ENCODE measurements at regions not wholly inside any gene's neighbourhood (a gene's known extent, or its start where the extent isn't known, plus 50 kb on each side); places are given as distances from the start of the nearest gene placed in this dataset.

DNA sequence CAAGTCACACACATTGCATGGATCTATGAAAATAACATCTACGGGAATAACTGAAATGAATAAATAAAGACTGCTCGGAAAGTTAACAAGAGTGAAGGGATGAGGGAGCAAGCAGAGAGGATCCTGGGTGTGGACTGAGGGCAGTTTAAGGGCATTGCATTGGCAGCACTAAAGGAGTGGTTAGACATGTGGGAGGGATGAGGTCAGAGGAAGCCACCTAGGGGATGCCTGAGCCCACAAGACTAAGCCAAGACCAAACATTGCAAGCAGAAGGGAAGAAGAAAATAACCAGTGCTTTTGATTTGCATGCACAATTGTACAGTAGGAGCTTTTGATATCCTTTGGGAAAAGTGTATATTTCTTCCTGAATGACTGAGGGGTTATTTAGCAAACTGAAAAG lies 106.1 kb downstream of the MSL3 start:
- H3K27ac Mint-ChIP-seq: no peak overlapping the region
- no peak overlapping the region for H3K27ac ChIP-seq (ENCODE audit: low read length in 2 of 2)
- H3K4me1 Mint-ChIP-seq: no peaks in the 10 kb centered on the region
- ATAC-seq (ENCODE audit: low read depth) (no peak), DNase-seq (no peak)
- intact Hi-C loops (cut with micrococcal nuclease): no loop called here
- H3K4me1 ChIP-seq (ENCODE audit: control insufficient read depth in 2 of 2, insufficient read depth in 2 of 2, low read length in 2 of 2): no peaks in the 10 kb centered on the region
- no peaks in the 10 kb centered on the region for H3K36me3 ChIP-seq (replicated peaks in 1 of 2; ENCODE audit: control extremely low read depth in 1 of 2, control insufficient read depth in 1 of 2, extremely low read depth in 1 of 2, insufficient read depth in 2 of 2, low read length in 1 of 2)
- 100% methylated on average over 2 of the region's 2 CpGs for WGBS (ENCODE audit: insufficient coverage)
- no peak overlapping the region for H3K9ac ChIP-seq (ENCODE audit: low read length)
- CTCF ChIA-PET: no interaction called here
- H3K9me3 Mint-ChIP-seq (ENCODE audit: insufficient read depth): no peaks in the 10 kb centered on the region
- no peaks in the 10 kb centered on the region for H3K79me2 ChIP-seq (ENCODE audit: control insufficient read depth, insufficient read depth, low read length)
- H4K20me1 ChIP-seq (ENCODE audit: control insufficient read depth, insufficient read depth, low read length, poor library complexity, severe bottlenecking): no peaks in the 10 kb centered on the region
- H3K4me3 ChIP-seq (ENCODE audit: control extremely low read depth in 1 of 5, extremely low read depth in 1 of 5, insufficient read depth in 1 of 5, low read depth in 2 of 5, low read length in 4 of 5): no peak overlapping the region
- POLR2A ChIA-PET: no interaction called here
- no peak overlapping the region for H3K4me3 Mint-ChIP-seq
- H3K27me3 ChIP-seq (replicated peaks in 1 of 4; ENCODE audit: control extremely low read depth in 1 of 4, control insufficient read depth in 3 of 4, insufficient read depth in 4 of 4, low read length in 3 of 4): no peaks in the 10 kb centered on the region
- no peak for TF ChIP-seq EZH2 (IDR thresholded peaks at IDR 0.05; ENCODE audit: borderline replicate concordance, insufficient read depth, low read depth, low read length, poor library complexity, severe bottlenecking)
- H3K9me3 ChIP-seq (ENCODE audit: control extremely low read depth in 1 of 3, control insufficient read depth in 2 of 3, insufficient read depth in 1 of 3, low read length in 2 of 3): no peaks in the 10 kb centered on the region
- H2AFZ ChIP-seq (ENCODE audit: insufficient read depth, low read depth, low read length, poor library complexity, severe bottlenecking): no peak overlapping the region
- no peak overlapping the region for H3K4me2 ChIP-seq (replicated peaks; ENCODE audit: low read depth, low read length, poor library complexity, severe bottlenecking)
- H3K27me3 Mint-ChIP-seq: no peaks in the 10 kb centered on the region

DNA sequence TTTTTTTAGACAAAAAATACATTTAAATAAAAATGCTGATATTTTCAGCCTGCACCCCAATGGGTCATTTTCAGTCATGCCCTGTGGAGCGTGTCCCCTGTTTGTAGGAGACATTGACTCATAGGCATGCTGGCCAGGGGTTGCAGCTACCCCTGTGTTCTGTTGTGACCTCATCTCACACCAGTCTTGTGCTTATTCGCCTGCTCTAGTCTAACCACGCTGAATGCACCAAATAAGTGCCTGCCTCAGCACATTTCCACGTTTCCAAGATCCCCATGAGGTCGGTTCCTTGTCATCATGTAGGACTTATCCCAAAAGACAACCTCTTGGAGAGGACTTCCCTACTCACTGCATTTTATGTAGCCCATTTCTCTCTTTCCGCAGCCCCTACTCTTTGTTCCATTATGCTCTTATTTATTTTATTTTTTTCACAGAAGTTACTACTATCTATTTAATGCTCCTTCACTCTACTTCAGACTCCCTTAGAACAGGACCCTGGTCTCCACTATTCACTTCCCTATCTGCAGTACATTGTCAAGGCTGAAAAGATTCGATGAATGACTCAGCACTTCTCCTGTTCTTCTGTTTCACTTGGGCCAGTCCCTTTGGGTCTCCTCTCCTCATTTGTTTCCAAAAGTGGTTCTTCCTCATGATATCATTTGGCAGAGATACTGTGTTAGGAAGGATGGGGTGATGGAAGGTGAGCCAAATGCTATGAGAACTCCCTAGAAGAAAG lies 109.7 kb downstream of the MSL3 start:
- WGBS (ENCODE audit: insufficient coverage): 82% methylated on average over 4 of the region's 7 CpGs
- Histone ChIP-seq H3K27ac (ENCODE audit: low read length in 2 of 2) (no peak overlapping the region), H3K36me3 (replicated peaks in 1 of 2; ENCODE audit: control extremely low read depth in 1 of 2, control insufficient read depth in 1 of 2, extremely low read depth in 1 of 2, insufficient read depth in 2 of 2, low read length in 1 of 2) (no peaks in the 10 kb centered on the region), H2AFZ (ENCODE audit: insufficient read depth, low read depth, low read length, poor library complexity, severe bottlenecking) (no peak overlapping the region), H3K27me3 (replicated peaks in 1 of 4; ENCODE audit: control extremely low read depth in 1 of 4, control insufficient read depth in 3 of 4, insufficient read depth in 4 of 4, low read length in 3 of 4) (no peaks in the 10 kb centered on the region), H3K9me3 (ENCODE audit: control extremely low read depth in 1 of 3, control insufficient read depth in 2 of 3, insufficient read depth in 1 of 3, low read length in 2 of 3) (no peaks in the 10 kb centered on the region), H3K4me3 (ENCODE audit: control extremely low read depth in 1 of 5, extremely low read depth in 1 of 5, insufficient read depth in 1 of 5, low read depth in 2 of 5, low read length in 4 of 5) (no peak overlapping the region), H4K20me1 (ENCODE audit: control insufficient read depth, insufficient read depth, low read length, poor library complexity, severe bottlenecking) (no peaks in the 10 kb centered on the region), H3K9ac (ENCODE audit: low read length) (no peak overlapping the region), H3K4me1 (ENCODE audit: control insufficient read depth in 2 of 2, insufficient read depth in 2 of 2, low read length in 2 of 2) (no peaks in the 10 kb centered on the region), H3K4me2 (replicated peaks; ENCODE audit: low read depth, low read length, poor library complexity, severe bottlenecking) (no peak overlapping the region), H3K79me2 (ENCODE audit: control insufficient read depth, insufficient read depth, low read length) (no peaks in the 10 kb centered on the region)
- no peak overlapping the region for H3K4me3 Mint-ChIP-seq
- no peaks in the 10 kb centered on the region for H3K27me3 Mint-ChIP-seq
- no peaks in the 10 kb centered on the region for H3K4me1 Mint-ChIP-seq
- ChIA-PET POLR2A (no interaction called here), CTCF (no interaction called here)
- intact Hi-C loops (cut with micrococcal nuclease): no loop called here
- no peak for ATAC-seq (ENCODE audit: low read depth)
- TF ChIP-seq, protein P1, sequence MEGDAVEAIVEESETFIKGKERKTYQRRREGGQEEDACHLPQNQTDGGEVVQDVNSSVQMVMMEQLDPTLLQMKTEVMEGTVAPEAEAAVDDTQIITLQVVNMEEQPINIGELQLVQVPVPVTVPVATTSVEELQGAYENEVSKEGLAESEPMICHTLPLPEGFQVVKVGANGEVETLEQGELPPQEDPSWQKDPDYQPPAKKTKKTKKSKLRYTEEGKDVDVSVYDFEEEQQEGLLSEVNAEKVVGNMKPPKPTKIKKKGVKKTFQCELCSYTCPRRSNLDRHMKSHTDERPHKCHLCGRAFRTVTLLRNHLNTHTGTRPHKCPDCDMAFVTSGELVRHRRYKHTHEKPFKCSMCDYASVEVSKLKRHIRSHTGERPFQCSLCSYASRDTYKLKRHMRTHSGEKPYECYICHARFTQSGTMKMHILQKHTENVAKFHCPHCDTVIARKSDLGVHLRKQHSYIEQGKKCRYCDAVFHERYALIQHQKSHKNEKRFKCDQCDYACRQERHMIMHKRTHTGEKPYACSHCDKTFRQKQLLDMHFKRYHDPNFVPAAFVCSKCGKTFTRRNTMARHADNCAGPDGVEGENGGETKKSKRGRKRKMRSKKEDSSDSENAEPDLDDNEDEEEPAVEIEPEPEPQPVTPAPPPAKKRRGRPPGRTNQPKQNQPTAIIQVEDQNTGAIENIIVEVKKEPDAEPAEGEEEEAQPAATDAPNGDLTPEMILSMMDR (IDR thresholded peaks at IDR 0.05): no peak
- no peak for TF ChIP-seq EZH2 (IDR thresholded peaks at IDR 0.05; ENCODE audit: borderline replicate concordance, insufficient read depth, low read depth, low read length, poor library complexity, severe bottlenecking)
- DNase-seq: no peak
- no peak overlapping the region for H3K27ac Mint-ChIP-seq
- H3K9me3 Mint-ChIP-seq (ENCODE audit: insufficient read depth): no peaks in the 10 kb centered on the region
